Fibroblast of mammary gland (primary cell): ENCODE measurements at regions not wholly inside any gene's neighbourhood (a gene's known extent, or its start where the extent isn't known, plus 50 kb on each side); places are given as distances from the start of the nearest gene placed in this dataset.

Experiments
- DNase-seq: peaks from one replicate; pipeline ENCODE4 v3.0.0-alpha.2; 2010; ENCODE audit warnings: low read depth
- H3K4me3 ChIP-seq: 2 replicates; pipeline ENCODE4 v1.5.1; 2011; ENCODE audit warnings: low read depth, mild to moderate bottlenecking, low read length, moderate library complexity; ENCODE audit not compliant: control insufficient read depth
- TF ChIP-seq, protein P1 (sequence below): conservative IDR thresholded peaks from 2 replicates; pipeline ENCODE4 v1.5.1; 2011; ENCODE audit warnings: low read depth, low read length, inconsistent platforms; ENCODE audit not compliant: control insufficient read depth, insufficient read depth

DNA sequence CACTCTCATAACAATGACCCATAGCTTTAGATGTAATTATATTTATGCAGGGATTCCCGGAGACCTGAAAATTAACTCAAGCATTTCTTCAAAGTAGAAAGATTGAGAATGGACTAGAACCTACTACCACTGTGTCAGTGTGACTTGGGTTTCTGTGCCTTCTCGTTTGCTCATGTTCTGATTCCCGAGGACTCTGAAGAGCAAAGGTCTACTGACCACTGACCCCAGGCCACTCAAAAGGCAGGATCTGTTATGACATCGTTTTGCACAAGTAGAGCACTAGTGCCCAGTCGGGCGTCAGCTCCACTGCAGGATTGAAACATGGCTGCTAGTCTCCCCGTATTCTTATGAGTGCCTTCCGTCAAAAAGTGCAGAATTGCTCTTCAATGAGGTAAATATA is 53.8 kb upstream of the DHRS4 start:
- H3K4me3 ChIP-seq: no peak overlapping the region
- TF ChIP-seq, protein P1, sequence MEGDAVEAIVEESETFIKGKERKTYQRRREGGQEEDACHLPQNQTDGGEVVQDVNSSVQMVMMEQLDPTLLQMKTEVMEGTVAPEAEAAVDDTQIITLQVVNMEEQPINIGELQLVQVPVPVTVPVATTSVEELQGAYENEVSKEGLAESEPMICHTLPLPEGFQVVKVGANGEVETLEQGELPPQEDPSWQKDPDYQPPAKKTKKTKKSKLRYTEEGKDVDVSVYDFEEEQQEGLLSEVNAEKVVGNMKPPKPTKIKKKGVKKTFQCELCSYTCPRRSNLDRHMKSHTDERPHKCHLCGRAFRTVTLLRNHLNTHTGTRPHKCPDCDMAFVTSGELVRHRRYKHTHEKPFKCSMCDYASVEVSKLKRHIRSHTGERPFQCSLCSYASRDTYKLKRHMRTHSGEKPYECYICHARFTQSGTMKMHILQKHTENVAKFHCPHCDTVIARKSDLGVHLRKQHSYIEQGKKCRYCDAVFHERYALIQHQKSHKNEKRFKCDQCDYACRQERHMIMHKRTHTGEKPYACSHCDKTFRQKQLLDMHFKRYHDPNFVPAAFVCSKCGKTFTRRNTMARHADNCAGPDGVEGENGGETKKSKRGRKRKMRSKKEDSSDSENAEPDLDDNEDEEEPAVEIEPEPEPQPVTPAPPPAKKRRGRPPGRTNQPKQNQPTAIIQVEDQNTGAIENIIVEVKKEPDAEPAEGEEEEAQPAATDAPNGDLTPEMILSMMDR: no peak

DNA sequence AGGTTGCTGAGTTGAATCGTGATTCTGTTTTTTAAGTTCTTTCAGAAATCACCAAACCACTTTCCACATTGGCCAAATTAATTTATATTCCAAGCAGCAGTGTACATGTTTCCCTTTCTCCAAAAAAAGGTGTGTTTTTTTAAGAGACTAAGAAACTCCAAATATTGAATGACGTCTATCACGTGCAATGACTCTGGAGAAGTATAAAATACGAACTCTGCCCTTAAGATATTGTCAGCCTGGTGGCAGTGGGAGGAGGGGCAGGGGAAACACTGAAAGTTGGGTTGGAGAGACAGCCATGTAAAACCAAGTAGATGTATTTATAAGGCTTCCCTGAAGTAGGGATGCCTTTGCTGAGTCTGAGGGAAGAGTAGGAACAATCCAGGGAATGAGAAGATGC is 50.1 kb upstream of the DHRS4 start:
- TF ChIP-seq, protein P1: no peak
- no peak for DNase-seq
- H3K4me3 ChIP-seq: no peak overlapping the region

More for the DNA sequence above, 53.8 kb upstream of the DHRS4 start:
- no peak for DNase-seq
